GM19238 (cell line): ENCODE measurements at regions not wholly inside any gene's neighbourhood (a gene's known extent, or its start where the extent isn't known, plus 50 kb on each side); places are given as distances from the start of the nearest gene placed in this dataset.
"Not testable (repeated sequence)": the region's sequence is repeated elsewhere in the genome, so short reads cannot be mapped to it uniquely, and the experiment has no call there.

Experiments used
- DNase-seq: peaks from one replicate; pipeline ENCODE4 v3.0.0; 2011; ENCODE audit warnings: low spot score; ENCODE audit not compliant: insufficient read length

GRCh38 chr12:5096241-5096924, 52.7 kb downstream of the KCNA5 start:
- no peak for DNase-seq

GRCh38 chr12:5097786-5098185, 54.1 kb downstream of the KCNA5 start:
- no peak for DNase-seq

- DNase-seq, result no peak
These were observed 55.5 kb downstream of the KCNA5 start for GRCh38 chr12:5099136-5099535.

GRCh38 chr12:5099591-5099990, 55.9 kb downstream of the KCNA5 start:
- DNase-seq, result no peak

- DNase-seq, result no peak
These were observed 58.0 kb downstream of the KCNA5 start for GRCh38 chr12:5101686-5102085.

- no peak for DNase-seq
These were observed 58.6 kb downstream of the KCNA5 start for GRCh38 chr12:5102261-5102789.

GRCh38 chr12:5102806-5103205, 59.1 kb downstream of the KCNA5 start:
- DNase-seq, result no peak

- DNase-seq, result no peak
These were observed 66.7 kb downstream of the KCNA5 start for GRCh38 chr12:5110345-5110744.

- DNase-seq, result no peak
These were observed 70.8 kb downstream of the KCNA5 start for GRCh38 chr12:5114436-5114835.

- not testable (repeated sequence) for DNase-seq
These were observed 78.1 kb downstream of the KCNA5 start for GRCh38 chr12:5121784-5122183.

- not testable (repeated sequence) for DNase-seq
These were observed 78.7 kb downstream of the KCNA5 start for GRCh38 chr12:5122256-5122831.

- no peak for DNase-seq
These were observed 80.2 kb downstream of the KCNA5 start for GRCh38 chr12:5123921-5124320.

- DNase-seq, result no peak
These were observed 80.7 kb downstream of the KCNA5 start for GRCh38 chr12:5124401-5124800.

- no peak for DNase-seq
These were observed 91.3 kb downstream of the KCNA5 start for GRCh38 chr12:5134861-5135525.

GRCh38 chr12:5138256-5138655, 94.6 kb downstream of the KCNA5 start:
- no peak for DNase-seq

GRCh38 chr12:5138845-5139244, 95.2 kb downstream of the KCNA5 start:
- DNase-seq, result no peak

- DNase-seq, result no peak
These were observed 96.1 kb downstream of the KCNA5 start for GRCh38 chr12:5139751-5140150.

- DNase-seq, result no peak
These were observed 96.5 kb downstream of the KCNA5 start for GRCh38 chr12:5140190-5140589.

GRCh38 chr12:5148880-5149279, 105.2 kb downstream of the KCNA5 start:
- DNase-seq, result no peak

GRCh38 chr12:5154091-5154490, 110.4 kb downstream of the KCNA5 start:
- no peak for DNase-seq

GRCh38 chr12:5155866-5156265, 112.2 kb downstream of the KCNA5 start:
- no peak for DNase-seq

GRCh38 chr12:5160827-5161226, 117.1 kb downstream of the KCNA5 start:
- DNase-seq, result no peak

- no peak for DNase-seq
These were observed 120.0 kb downstream of the KCNA5 start for GRCh38 chr12:5163661-5164060.
